Ramos (cell line): ENCODE measurements at regions not wholly inside any gene's neighbourhood (a gene's known extent, or its start where the extent isn't known, plus 50 kb on each side); places are given as distances from the start of the nearest gene placed in this dataset.
"Not testable (repeated sequence)": the region's sequence is repeated elsewhere in the genome, so short reads cannot be mapped to it uniquely, and the experiment has no call there.

Source experiments
- in situ Hi-C: fragments of 300-500 bp; cut with MboI; formaldehyde crosslinking; loops from one replicate; pipeline ENCODE4 v1.14.3; 2022; ENCODE audit warnings: low sequenced_read_pairs; ENCODE audit not compliant: unreplicated experiment

- in situ Hi-C loops = no loop called here
These were observed 450.3 kb upstream of the MAN1A1 start for GRCh38 chr6:119799596-119800509.

DNA sequence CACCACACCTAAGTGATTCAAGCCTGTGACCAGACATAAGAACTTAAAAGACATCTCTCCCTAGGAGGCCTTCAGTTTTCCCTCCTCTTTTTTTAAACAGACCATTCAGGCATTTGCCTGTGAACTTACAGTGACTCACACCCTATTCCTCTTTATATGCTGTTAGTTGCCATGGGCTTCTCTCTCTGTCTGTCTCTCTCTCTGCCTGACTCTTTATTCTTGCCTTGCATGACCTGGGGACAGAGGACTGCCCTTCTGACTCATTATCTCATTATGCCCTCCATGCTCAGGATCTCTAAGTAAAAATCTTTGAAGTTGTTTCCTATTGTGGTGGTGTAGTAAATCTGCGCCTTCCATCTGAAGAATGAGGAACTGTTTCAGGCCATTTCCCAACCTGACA lies 442.2 kb upstream of the MAN1A1 start:
- in situ Hi-C loops = no loop called here

- in situ Hi-C loops = no loop called here
These were observed 431.8 kb upstream of the MAN1A1 start for GRCh38 chr6:119781365-119781764.

GRCh38 chr6:119768201-119768600 lies 418.6 kb upstream of the MAN1A1 start:
- in situ Hi-C loops = no loop called here

DNA sequence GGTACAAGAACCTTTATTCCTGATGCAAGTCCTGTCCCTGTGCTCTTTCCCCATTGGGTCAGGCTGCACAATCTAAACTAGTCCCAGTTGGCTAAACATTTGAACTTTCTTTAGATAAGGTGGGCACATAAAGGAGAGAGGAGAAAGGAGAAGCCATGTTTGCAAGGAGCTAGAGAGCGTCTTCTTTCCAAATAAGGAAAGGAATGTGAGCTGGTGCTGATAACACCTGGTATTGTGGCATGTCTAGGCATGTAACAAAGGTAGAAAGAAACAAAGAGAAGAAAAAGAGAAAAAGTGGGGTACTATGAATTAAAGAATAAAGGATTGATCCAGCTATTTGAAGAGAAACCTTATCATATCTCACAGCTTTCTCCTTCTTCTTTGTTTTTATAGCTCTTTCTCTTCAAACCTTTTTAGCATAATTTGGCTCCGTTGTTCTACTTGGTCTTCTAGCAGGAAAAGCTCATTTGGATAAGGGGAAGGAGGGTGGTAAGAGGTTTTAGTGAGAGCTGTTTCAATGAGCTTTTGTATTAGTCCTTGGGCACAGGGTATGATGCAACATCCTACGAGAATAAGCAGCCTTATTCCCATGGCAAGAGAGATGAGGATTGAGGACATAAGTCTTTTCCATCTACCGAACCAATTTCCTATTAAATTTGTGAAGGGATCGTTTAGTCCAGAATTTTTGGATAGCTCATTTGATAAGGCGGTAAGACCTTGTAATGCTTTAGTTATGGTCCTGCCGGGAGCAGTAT lies 415.5 kb upstream of the MAN1A1 start:
- in situ Hi-C loops = no loop called here

DNA sequence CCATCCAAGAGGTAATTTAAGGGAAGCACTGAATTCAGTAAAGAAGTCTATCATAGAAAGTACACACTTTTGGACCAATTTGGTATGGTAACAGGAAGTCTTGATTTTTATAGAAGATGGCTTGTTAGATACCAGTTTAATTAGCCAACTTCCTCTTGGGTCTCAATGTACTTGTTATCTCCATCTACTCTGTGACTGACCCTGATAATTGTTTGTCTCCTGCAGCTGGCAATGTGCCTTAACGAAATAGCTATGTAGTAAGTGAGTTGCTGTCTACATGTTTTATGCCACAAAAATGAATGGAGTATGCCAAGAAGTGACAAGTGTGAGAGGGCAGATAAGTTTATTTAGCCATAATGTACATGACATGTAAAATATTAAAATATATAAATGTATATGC lies 410.5 kb upstream of the MAN1A1 start:
- in situ Hi-C loops = no loop called here

GRCh38 chr6:119758385-119758784 lies 408.8 kb upstream of the MAN1A1 start:
- in situ Hi-C loops = no loop called here

DNA sequence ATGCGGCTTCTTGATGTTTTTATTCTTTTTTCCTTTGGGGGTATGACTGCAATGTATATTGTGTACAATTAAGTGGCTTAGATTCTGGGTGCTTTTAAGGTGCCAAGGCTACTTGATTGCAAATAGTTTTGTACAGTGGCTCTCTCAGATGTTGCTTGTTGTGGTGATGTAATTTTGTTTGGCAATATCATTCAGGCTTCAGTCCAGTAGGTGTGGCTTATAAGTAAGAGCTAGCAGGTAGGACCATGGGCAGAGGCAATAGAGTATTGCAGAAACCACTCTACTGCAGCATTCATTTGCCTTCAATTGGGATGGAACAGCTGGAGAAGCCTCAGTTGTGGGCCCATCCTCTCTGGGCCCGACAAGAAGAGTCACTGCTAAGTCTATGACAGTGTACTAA lies 407.9 kb upstream of the MAN1A1 start:
- in situ Hi-C loops = no loop called here

GRCh38 chr6:119749335-119749734 lies 399.8 kb upstream of the MAN1A1 start:
- in situ Hi-C loops = no loop called here

GRCh38 chr6:119748535-119748934 lies 399.0 kb upstream of the MAN1A1 start:
- in situ Hi-C loops = not testable (repeated sequence)

DNA sequence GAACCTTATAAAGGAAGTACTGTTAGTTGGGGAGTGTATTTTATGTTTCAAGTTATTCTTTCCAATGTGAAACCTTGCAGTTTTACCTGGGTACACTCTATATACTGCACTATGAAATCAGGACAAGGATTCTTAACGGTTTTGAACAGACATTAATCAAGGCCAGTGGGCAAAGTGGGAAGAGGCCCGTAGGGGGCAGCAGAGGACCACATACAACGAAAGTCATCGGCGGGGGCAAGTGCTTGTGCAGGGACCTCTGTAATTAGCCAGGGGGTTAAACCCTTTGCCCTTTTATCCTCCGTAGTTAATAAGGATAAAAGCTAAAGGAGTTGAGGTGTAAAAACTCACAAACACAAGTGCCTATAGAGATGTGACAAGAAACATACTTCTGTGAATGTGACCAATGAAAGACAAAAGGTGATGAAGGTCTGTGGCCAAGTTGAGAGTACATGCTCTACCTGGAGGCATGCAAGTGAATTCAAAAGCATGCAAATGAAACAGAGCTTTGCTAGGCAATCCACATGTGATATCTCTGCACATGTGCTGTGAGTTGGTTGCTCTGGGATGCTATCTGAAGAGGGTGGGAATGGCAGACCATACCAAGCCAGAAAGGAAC lies 392.7 kb upstream of the MAN1A1 start:
- in situ Hi-C loops = no loop called here

DNA sequence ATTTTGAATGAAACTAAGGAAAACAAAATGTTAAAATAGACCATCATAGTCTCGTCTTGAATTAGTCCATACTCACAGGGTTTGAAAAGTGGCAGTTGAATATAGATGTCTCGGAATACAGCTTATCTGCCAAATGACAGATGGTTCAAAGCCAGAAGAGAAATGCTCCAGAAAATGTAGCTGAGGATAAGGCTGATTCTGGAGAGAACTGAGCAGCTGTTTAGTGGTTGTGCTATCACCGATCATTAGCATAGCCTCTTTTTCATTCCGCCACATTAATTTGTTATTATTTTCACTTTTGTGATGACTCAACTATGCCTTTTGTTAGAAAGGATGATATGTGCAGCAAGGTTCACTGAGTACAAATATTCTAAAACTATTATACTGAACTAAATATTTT lies 390.2 kb upstream of the MAN1A1 start:
- in situ Hi-C loops = no loop called here

DNA sequence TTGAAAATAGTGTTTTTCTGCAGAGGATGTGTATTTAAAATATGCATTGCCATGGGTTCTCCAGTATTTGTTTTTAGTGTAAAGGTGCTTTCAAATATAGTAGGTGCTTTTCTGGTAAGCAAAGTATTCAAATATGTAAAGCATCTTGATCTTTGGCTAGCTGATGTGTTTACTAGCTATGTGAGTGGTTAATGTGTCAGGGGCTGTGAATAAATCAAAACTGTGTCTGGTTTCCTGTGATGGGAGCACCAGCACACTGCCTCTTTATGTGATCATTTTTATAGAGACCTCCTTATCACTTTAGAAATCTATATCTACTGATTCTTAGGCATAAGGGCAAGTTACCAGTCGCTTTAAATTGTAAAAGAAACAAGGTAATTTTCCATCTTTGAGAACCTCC lies 388.9 kb upstream of the MAN1A1 start:
- in situ Hi-C loops = no loop called here

DNA sequence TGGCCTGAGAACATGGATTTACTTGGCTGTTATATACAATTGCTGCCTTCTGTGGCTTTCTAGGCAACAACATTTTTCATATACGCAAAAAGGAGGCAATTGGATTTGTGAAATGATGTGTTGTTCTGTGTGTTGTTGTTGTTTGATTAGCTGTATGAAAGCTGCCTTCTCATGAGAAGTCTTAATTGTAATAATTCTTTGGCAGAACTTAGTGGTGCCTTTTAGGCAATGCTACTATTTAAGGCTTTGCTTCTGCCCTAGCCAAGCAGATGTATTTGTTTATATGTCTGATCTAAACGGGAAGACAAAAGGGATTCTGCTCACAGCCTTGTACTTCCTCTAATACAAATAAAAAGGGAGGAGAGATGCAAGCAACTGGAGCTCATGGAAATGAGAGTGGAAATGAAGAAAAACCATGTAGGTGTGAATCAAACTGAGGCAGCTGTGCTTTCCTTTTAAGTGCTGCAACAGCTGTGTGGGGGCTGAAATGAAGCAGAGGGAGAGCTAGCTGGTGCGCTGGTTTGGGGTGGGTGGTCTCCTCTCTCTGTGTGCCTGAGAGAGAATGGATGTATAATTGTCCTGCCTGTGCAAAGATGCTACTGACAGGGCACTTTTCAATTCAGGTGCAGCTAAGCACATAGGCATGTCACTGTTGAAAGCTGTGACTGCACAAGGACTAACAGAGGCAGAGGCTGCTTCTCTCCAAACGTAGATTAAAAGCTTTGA lies 386.9 kb upstream of the MAN1A1 start:
- in situ Hi-C loops = no loop called here

DNA sequence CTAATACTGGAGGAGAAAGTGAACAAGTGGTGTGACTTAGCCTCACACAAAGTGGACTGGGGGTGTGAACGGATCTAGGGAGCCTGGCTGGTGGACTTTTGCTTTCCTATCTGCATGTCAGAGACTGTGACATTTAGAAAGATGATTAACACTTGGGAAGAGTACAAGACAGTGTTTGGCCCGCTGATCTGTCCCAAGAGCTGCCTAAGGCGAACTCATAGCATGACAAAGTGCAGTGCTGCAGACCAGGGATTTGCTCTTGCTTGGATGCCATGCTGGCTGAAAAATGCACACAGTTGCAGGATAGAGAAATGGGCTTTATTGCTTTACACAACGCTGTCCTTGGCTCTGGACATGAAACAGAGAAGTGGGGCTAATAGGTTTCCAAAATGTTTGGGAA lies 386.0 kb upstream of the MAN1A1 start:
- in situ Hi-C loops = no loop called here

DNA sequence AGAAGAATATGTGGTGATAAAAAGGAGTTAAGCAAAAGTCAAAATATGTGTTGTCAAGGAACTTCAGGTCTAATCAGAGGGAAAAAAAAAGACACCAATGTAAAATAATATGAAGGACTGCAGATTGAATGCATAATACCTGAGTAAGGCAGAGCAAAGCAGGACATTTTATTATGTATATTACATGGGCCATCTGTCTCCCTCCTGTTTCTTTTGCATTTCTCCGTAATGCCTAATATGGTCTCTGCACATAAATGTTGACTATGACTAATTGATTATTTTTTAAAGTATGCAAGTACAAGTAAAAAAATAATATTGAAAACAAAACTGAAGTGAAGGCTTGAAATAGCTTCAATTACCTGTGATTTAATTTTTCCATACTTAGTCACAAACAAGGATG lies 384.7 kb upstream of the MAN1A1 start:
- in situ Hi-C loops = no loop called here

DNA sequence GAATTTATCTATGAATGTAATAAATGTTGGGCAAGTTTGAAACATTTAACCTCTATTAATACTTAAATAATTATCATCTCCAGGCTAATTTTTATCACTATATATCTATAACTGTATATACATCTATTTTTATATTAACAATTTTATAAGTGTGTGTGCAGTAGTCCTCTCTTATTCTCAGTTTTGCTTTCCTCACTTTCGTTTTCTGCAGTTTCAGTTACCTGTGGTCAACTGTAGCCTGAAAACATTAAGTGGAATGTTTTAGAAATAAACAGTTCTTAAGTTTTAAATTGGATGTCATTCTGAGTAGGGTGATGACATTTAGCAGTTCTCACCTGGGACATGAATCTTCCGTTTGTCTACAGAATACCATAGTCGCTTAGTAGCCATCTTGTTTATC lies 379.4 kb upstream of the MAN1A1 start:
- in situ Hi-C loops = no loop called here

DNA sequence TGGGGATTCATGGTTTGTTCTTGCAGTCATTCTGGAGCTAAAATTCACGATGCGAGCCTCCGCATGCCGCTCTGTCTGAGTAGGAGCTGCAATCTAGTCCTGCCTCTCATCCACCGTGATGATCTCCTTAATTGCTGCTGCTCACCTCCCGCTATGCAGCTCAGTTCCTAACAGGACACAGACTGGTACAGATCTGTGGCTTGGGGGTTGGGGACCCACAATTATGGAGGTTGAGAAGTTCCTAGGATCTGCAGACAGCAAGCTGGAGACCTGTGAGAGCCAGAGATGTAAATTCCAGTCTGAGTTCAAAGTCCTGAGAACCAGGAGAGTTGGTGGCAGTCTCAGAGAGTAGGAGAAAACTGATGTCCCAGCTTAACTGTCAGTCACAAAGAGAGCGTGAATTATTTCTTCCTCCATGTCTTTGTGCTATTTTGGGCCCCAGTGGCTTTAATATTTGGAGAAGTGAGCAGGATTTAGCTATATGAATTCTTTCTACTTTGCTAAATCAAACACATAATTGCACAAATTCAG lies 378.7 kb upstream of the MAN1A1 start:
- in situ Hi-C loops = no loop called here

GRCh38 chr6:119727504-119728219 lies 378.1 kb upstream of the MAN1A1 start:
- in situ Hi-C loops = no loop called here

GRCh38 chr6:119726912-119727311 lies 377.4 kb upstream of the MAN1A1 start:
- in situ Hi-C loops = not testable (repeated sequence)
